ENCODE measurements at regions not wholly inside any gene's neighbourhood (a gene's known extent, or its start where the extent isn't known, plus 50 kb on each side); places are given as distances from the start of the nearest gene placed in this dataset.

- H3K9ac ChIP-seq (ENCODE audit: low read depth, low read length) = no peak overlapping the region
- H3K36me3 ChIP-seq (ENCODE audit: insufficient read depth, low read length) = no peaks in the 10 kb centered on the region
- peaks cover 9% of the 10 kb centered on the region for H3K4me1 ChIP-seq (ENCODE audit: insufficient read depth, low read length)
- no peaks in the 10 kb centered on the region for H3K9me3 ChIP-seq (ENCODE audit: control insufficient read depth, insufficient read depth, low read length)
These were observed 1037.2 kb downstream of the ADGRL2 start for GRCh38 chr1:82837766-82838465.

- no peaks in the 10 kb centered on the region for H3K9me3 ChIP-seq (ENCODE audit: control insufficient read depth, insufficient read depth, low read length)
- H3K36me3 ChIP-seq (ENCODE audit: insufficient read depth, low read length) = no peaks in the 10 kb centered on the region
- no peak overlapping the region for H3K9ac ChIP-seq (ENCODE audit: low read depth, low read length)
- H3K4me1 ChIP-seq (ENCODE audit: insufficient read depth, low read length) = peaks cover 9% of the 10 kb centered on the region
These were observed 1036.4 kb downstream of the ADGRL2 start for GRCh38 chr1:82836973-82837680.

- no peaks in the 10 kb centered on the region for H3K9me3 ChIP-seq (ENCODE audit: control insufficient read depth, insufficient read depth, low read length)
- H3K9ac ChIP-seq (ENCODE audit: low read depth, low read length) = no peak overlapping the region
- H3K36me3 ChIP-seq (ENCODE audit: insufficient read depth, low read length) = no peaks in the 10 kb centered on the region
- H3K4me1 ChIP-seq (ENCODE audit: insufficient read depth, low read length) = peaks cover 9% of the 10 kb centered on the region
These were observed 1035.7 kb downstream of the ADGRL2 start for GRCh38 chr1:82836213-82836972.

- no peaks in the 10 kb centered on the region for H3K9me3 ChIP-seq (ENCODE audit: control insufficient read depth, insufficient read depth, low read length)
- H3K9ac ChIP-seq (ENCODE audit: low read depth, low read length) = no peak overlapping the region
- no peaks in the 10 kb centered on the region for H3K4me1 ChIP-seq (ENCODE audit: insufficient read depth, low read length)
- no peaks in the 10 kb centered on the region for H3K36me3 ChIP-seq (ENCODE audit: insufficient read depth, low read length)
These were observed 1030.1 kb downstream of the ADGRL2 start for GRCh38 chr1:82830690-82831380.

- H3K36me3 ChIP-seq (ENCODE audit: insufficient read depth, low read length) = no peaks in the 10 kb centered on the region
- H3K4me1 ChIP-seq (ENCODE audit: insufficient read depth, low read length) = no peaks in the 10 kb centered on the region
- H3K9me3 ChIP-seq (ENCODE audit: control insufficient read depth, insufficient read depth, low read length) = no peaks in the 10 kb centered on the region
- H3K9ac ChIP-seq (ENCODE audit: low read depth, low read length) = no peak overlapping the region
These were observed 1028.8 kb downstream of the ADGRL2 start for GRCh38 chr1:82829527-82829926.

- Histone ChIP-seq H3K4me1 (ENCODE audit: insufficient read depth, low read length) (no peaks in the 10 kb centered on the region), H3K9ac (ENCODE audit: low read depth, low read length) (no peak overlapping the region), H3K36me3 (ENCODE audit: insufficient read depth, low read length) (no peaks in the 10 kb centered on the region), H3K9me3 (ENCODE audit: control insufficient read depth, insufficient read depth, low read length) (no peaks in the 10 kb centered on the region)
These were observed 1023.1 kb downstream of the ADGRL2 start for GRCh38 chr1:82823876-82824275.

- no peak overlapping the region for H3K9ac ChIP-seq (ENCODE audit: low read depth, low read length)
- H3K36me3 ChIP-seq (ENCODE audit: insufficient read depth, low read length) = no peaks in the 10 kb centered on the region
- H3K4me1 ChIP-seq (ENCODE audit: insufficient read depth, low read length) = no peaks in the 10 kb centered on the region
- H3K9me3 ChIP-seq (ENCODE audit: control insufficient read depth, insufficient read depth, low read length) = no peaks in the 10 kb centered on the region; the same call in 1 of the 2 replicates
These were observed 1020.1 kb downstream of the ADGRL2 start for GRCh38 chr1:82820816-82821215.

GRCh38 chr1:82819234-82819633 lies 1018.5 kb downstream of the ADGRL2 start:
- Histone ChIP-seq H3K9ac (ENCODE audit: low read depth, low read length) (no peak overlapping the region), H3K9me3 (ENCODE audit: control insufficient read depth, insufficient read depth, low read length) (no peaks in the 10 kb centered on the region; the same call in 1 of the 2 replicates), H3K36me3 (ENCODE audit: insufficient read depth, low read length) (no peaks in the 10 kb centered on the region), H3K4me1 (ENCODE audit: insufficient read depth, low read length) (no peaks in the 10 kb centered on the region)

- no peak overlapping the region for H3K9ac ChIP-seq (ENCODE audit: low read depth, low read length)
- H3K4me1 ChIP-seq (ENCODE audit: insufficient read depth, low read length) = no peaks in the 10 kb centered on the region
- H3K36me3 ChIP-seq (ENCODE audit: insufficient read depth, low read length) = no peaks in the 10 kb centered on the region
- no peaks in the 10 kb centered on the region; the same call in 1 of the 2 replicates for H3K9me3 ChIP-seq (ENCODE audit: control insufficient read depth, insufficient read depth, low read length)
These were observed 1017.9 kb downstream of the ADGRL2 start for GRCh38 chr1:82818586-82818985.

GRCh38 chr1:82813386-82813785 lies 1012.7 kb downstream of the ADGRL2 start:
- no peaks in the 10 kb centered on the region; the same call in 1 of the 2 replicates for H3K9me3 ChIP-seq (ENCODE audit: control insufficient read depth, insufficient read depth, low read length)
- H3K36me3 ChIP-seq (ENCODE audit: insufficient read depth, low read length) = no peaks in the 10 kb centered on the region
- no peak overlapping the region for H3K9ac ChIP-seq (ENCODE audit: low read depth, low read length)
- no peaks in the 10 kb centered on the region for H3K4me1 ChIP-seq (ENCODE audit: insufficient read depth, low read length)

- no peaks in the 10 kb centered on the region for H3K36me3 ChIP-seq (ENCODE audit: insufficient read depth, low read length)
- no peak overlapping the region for H3K9ac ChIP-seq (ENCODE audit: low read depth, low read length)
- no peaks in the 10 kb centered on the region for H3K4me1 ChIP-seq (ENCODE audit: insufficient read depth, low read length)
- H3K9me3 ChIP-seq (ENCODE audit: control insufficient read depth, insufficient read depth, low read length) = no peaks in the 10 kb centered on the region
These were observed 1009.9 kb downstream of the ADGRL2 start for GRCh38 chr1:82810601-82811000.

- Histone ChIP-seq H3K36me3 (ENCODE audit: insufficient read depth, low read length) (no peaks in the 10 kb centered on the region), H3K4me1 (ENCODE audit: insufficient read depth, low read length) (no peaks in the 10 kb centered on the region), H3K9ac (ENCODE audit: low read depth, low read length) (no peak overlapping the region), H3K9me3 (ENCODE audit: control insufficient read depth, insufficient read depth, low read length) (no peaks in the 10 kb centered on the region)
These were observed 1006.8 kb downstream of the ADGRL2 start for GRCh38 chr1:82807563-82807962.

GRCh38 chr1:82806133-82806532 lies 1005.4 kb downstream of the ADGRL2 start:
- H3K9me3 ChIP-seq (ENCODE audit: control insufficient read depth, insufficient read depth, low read length) = no peaks in the 10 kb centered on the region
- 0 out of 2 replicates have a peak, but pooled peaks cover under 1% of the 10 kb centered on the region for H3K4me1 ChIP-seq (ENCODE audit: insufficient read depth, low read length)
- no peak overlapping the region for H3K9ac ChIP-seq (ENCODE audit: low read depth, low read length)
- no peaks in the 10 kb centered on the region for H3K36me3 ChIP-seq (ENCODE audit: insufficient read depth, low read length)

GRCh38 chr1:82801176-82801575 lies 1000.4 kb downstream of the ADGRL2 start:
- Histone ChIP-seq H3K9ac (ENCODE audit: low read depth, low read length) (no peak overlapping the region), H3K4me1 (ENCODE audit: insufficient read depth, low read length) (0 out of 2 replicates have a peak, but pooled peaks cover 3% of the 10 kb centered on the region), H3K36me3 (ENCODE audit: insufficient read depth, low read length) (no peaks in the 10 kb centered on the region)

More at GRCh38 chr1:82801176-82801575, 1000.4 kb downstream of the ADGRL2 start:
- peaks cover 2% of the 10 kb centered on the region; the same call in 1 of the 2 replicates for H3K9me3 ChIP-seq (ENCODE audit: control insufficient read depth, insufficient read depth, low read length)

All from ES-I3 (cell line).